ENCODE measurements at regions not wholly inside any gene's neighbourhood (a gene's known extent, or its start where the extent isn't known, plus 50 kb on each side); places are given as distances from the start of the nearest gene placed in this dataset.

DNA sequence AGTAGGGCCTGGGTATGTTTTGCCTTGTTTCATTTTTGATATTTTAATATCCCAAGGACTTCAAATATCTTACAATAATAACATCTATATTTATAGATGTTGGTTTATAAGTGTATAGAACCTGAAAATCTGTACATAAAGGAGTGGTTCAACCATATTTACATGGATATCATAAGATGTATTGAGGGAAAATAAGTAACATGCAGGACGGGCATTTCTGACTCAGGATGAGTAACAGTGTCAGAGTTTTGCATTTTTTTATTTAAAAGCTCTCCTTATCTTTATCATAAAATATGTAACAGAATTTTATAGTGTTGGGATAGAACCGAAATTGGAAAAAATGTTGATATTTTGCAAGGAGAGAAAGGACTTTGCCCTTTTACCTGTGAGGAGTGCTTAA is 1438.7 kb downstream of the REEP3 start:
- 84% methylated on average over 2 of the region's 2 CpGs for WGBS (ENCODE audit: low lambda C conversion rate, missing lambda C conversion rate)
- H3K79me2 ChIP-seq: no peaks in the 10 kb centered on the region
- no peaks in the 10 kb centered on the region for H3K36me3 ChIP-seq (replicated peaks; ENCODE audit: insufficient read depth, low read depth)
- H4K20me1 ChIP-seq (ENCODE audit: insufficient read depth, poor library complexity, severe bottlenecking): no peaks in the 10 kb centered on the region
- H3K27ac ChIP-seq: no peak overlapping the region
- DNase-seq (ENCODE audit: low spot score): no peak
- H2AFZ ChIP-seq: no peak overlapping the region
- H3K27me3 ChIP-seq: no peaks in the 10 kb centered on the region
- no peak overlapping the region for H3K4me3 ChIP-seq
- H3K4me1 ChIP-seq (ENCODE audit: insufficient read depth): no peaks in the 10 kb centered on the region
- no peaks in the 10 kb centered on the region for H3K9me3 ChIP-seq (ENCODE audit: low read depth)
- H3K4me2 ChIP-seq: no peak overlapping the region
- no peaks in the 10 kb centered on the region for H3K9me2 ChIP-seq (replicated peaks; ENCODE audit: insufficient read depth)
- TF ChIP-seq EZH2 (IDR thresholded peaks at IDR 0.05; ENCODE audit: borderline replicate concordance) (no peak), EZH2phosphoT487 (IDR thresholded peaks at IDR 0.05; ENCODE audit: low read depth, severe bottlenecking, unreplicated experiment) (no peak)
- TF ChIP-seq, protein P1, sequence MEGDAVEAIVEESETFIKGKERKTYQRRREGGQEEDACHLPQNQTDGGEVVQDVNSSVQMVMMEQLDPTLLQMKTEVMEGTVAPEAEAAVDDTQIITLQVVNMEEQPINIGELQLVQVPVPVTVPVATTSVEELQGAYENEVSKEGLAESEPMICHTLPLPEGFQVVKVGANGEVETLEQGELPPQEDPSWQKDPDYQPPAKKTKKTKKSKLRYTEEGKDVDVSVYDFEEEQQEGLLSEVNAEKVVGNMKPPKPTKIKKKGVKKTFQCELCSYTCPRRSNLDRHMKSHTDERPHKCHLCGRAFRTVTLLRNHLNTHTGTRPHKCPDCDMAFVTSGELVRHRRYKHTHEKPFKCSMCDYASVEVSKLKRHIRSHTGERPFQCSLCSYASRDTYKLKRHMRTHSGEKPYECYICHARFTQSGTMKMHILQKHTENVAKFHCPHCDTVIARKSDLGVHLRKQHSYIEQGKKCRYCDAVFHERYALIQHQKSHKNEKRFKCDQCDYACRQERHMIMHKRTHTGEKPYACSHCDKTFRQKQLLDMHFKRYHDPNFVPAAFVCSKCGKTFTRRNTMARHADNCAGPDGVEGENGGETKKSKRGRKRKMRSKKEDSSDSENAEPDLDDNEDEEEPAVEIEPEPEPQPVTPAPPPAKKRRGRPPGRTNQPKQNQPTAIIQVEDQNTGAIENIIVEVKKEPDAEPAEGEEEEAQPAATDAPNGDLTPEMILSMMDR (IDR thresholded peaks at IDR 0.05; ENCODE audit: poor library complexity): no peak

DNA sequence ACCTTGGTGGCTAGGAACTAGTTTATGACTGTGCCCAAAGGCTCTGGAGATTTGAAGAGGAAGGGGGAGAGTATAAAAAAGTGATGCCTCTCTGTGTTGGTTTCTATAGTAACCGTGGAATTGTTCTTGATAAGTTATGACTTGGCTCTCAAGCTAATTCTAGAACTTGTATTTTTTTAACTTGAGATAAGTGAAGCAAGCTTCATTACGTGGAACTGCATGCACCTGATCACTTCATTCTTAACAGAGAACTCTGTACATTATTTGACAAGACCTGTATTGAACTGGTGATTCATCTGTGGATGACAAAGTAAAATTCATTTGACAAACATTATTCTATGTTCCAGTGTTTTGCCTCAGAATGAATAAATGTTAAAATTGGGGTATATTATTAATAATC is 1452.2 kb downstream of the REEP3 start:
- 71% methylated on average over 2 of the region's 2 CpGs for WGBS (ENCODE audit: low lambda C conversion rate, missing lambda C conversion rate)
- H3K9me3 ChIP-seq (ENCODE audit: low read depth): no peaks in the 10 kb centered on the region

DNA sequence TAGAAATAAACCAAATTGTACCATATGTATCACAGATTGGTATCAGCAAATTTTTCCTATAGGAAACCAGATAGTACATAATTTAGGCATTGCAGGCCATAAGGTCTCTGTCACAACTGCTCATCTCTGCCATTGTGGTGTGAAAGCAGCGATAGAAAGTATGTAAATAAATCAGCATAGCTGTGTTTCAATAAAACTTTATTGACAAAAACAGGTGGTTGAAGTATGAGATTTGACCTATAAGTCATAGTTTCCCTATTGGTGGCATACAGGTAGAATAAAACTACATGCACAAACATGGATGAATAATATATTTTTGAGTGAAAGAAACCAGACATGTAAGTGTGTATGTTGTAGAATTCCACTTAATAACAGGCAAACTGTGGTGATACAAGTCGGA is 1454.9 kb downstream of the REEP3 start:
- H2AFZ ChIP-seq: no peak overlapping the region
- no peaks in the 10 kb centered on the region for H3K9me3 ChIP-seq (ENCODE audit: low read depth)
- H4K20me1 ChIP-seq (ENCODE audit: insufficient read depth, poor library complexity, severe bottlenecking): no peaks in the 10 kb centered on the region
- no peak overlapping the region for H3K27ac ChIP-seq
- no peak for DNase-seq (ENCODE audit: low spot score)
- 96% methylated on average over 2 of the region's 2 CpGs for WGBS (ENCODE audit: low lambda C conversion rate, missing lambda C conversion rate)
- TF ChIP-seq EZH2phosphoT487 (IDR thresholded peaks at IDR 0.05; ENCODE audit: low read depth, severe bottlenecking, unreplicated experiment): no peak
- no peak for TF ChIP-seq EZH2 (IDR thresholded peaks at IDR 0.05; ENCODE audit: borderline replicate concordance)
- TF ChIP-seq, protein P1 (IDR thresholded peaks at IDR 0.05; ENCODE audit: poor library complexity): no peak
- no peaks in the 10 kb centered on the region for H3K27me3 ChIP-seq
- no peaks in the 10 kb centered on the region for H3K79me2 ChIP-seq
- no peak overlapping the region for H3K4me2 ChIP-seq
- H3K36me3 ChIP-seq (replicated peaks; ENCODE audit: insufficient read depth, low read depth): no peaks in the 10 kb centered on the region
- H3K9me2 ChIP-seq (replicated peaks; ENCODE audit: insufficient read depth): no peaks in the 10 kb centered on the region
- no peak overlapping the region for H3K4me3 ChIP-seq
- no peaks in the 10 kb centered on the region for H3K4me1 ChIP-seq (ENCODE audit: insufficient read depth)

More for the DNA sequence above, 1452.2 kb downstream of the REEP3 start:
- Histone ChIP-seq H3K4me3 (no peak overlapping the region), H3K27ac (no peak overlapping the region), H3K36me3 (replicated peaks; ENCODE audit: insufficient read depth, low read depth) (no peaks in the 10 kb centered on the region), H3K9me2 (replicated peaks; ENCODE audit: insufficient read depth) (no peaks in the 10 kb centered on the region), H3K4me1 (ENCODE audit: insufficient read depth) (no peaks in the 10 kb centered on the region), H2AFZ (no peak overlapping the region), H3K79me2 (no peaks in the 10 kb centered on the region), H3K4me2 (no peak overlapping the region), H4K20me1 (ENCODE audit: insufficient read depth, poor library complexity, severe bottlenecking) (no peaks in the 10 kb centered on the region), H3K27me3 (no peaks in the 10 kb centered on the region)
- DNase-seq (ENCODE audit: low spot score): no peak
- TF ChIP-seq, protein P1 (IDR thresholded peaks at IDR 0.05; ENCODE audit: poor library complexity): no peak
- TF ChIP-seq EZH2phosphoT487 (IDR thresholded peaks at IDR 0.05; ENCODE audit: low read depth, severe bottlenecking, unreplicated experiment) (no peak), EZH2 (IDR thresholded peaks at IDR 0.05; ENCODE audit: borderline replicate concordance) (no peak)

DNA sequence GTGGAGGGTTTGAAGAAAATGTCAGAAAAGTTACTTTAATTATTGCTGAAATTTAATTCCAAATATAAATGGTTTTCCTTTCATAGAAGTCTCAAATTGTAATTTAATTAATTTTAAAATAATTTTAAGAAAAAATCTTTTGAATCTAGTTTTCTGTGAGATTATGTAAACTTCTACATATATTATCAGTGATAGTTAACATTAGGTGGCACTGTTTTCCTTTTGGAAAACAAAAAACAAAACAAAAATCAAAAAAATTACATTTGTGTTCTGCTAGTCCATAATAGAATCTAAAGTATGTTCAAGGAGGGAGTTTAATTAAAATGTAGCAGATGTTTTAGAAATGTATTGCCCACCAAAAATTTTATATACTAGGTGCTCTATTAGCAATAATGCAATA is 1456.7 kb downstream of the REEP3 start:
- TF ChIP-seq, protein P1 (IDR thresholded peaks at IDR 0.05; ENCODE audit: poor library complexity): peak; percentile 38
- no peak for TF ChIP-seq EZH2 (IDR thresholded peaks at IDR 0.05; ENCODE audit: borderline replicate concordance)
- TF ChIP-seq EZH2phosphoT487 (IDR thresholded peaks at IDR 0.05; ENCODE audit: low read depth, severe bottlenecking, unreplicated experiment): no peak
- DNase-seq (ENCODE audit: low spot score): no peak
- H2AFZ ChIP-seq: no peak overlapping the region
- no peaks in the 10 kb centered on the region for H3K9me3 ChIP-seq (ENCODE audit: low read depth)
- H3K4me3 ChIP-seq: no peak overlapping the region
- no peaks in the 10 kb centered on the region for H3K4me1 ChIP-seq (ENCODE audit: insufficient read depth)
- H3K4me2 ChIP-seq: no peak overlapping the region
- H3K79me2 ChIP-seq: no peaks in the 10 kb centered on the region
- H3K36me3 ChIP-seq (replicated peaks; ENCODE audit: insufficient read depth, low read depth): no peaks in the 10 kb centered on the region
- no peaks in the 10 kb centered on the region for H3K27me3 ChIP-seq
- no peaks in the 10 kb centered on the region for H4K20me1 ChIP-seq (ENCODE audit: insufficient read depth, poor library complexity, severe bottlenecking)
- no peak overlapping the region for H3K27ac ChIP-seq
- H3K9me2 ChIP-seq (replicated peaks; ENCODE audit: insufficient read depth): no peaks in the 10 kb centered on the region

All from hepatocyte (in vitro differentiated cells).